CD14-positive monocyte (primary cell): ENCODE measurements at regions not wholly inside any gene's neighbourhood (a gene's known extent, or its start where the extent isn't known, plus 50 kb on each side); places are given as distances from the start of the nearest gene placed in this dataset.

ENCODE experiments used
- DNase-seq, 3 donors: peaks; one replicate each; pipeline ENCODE4 v3.0.0-alpha.2; 2011 to 2022
- H2AFZ ChIP-seq: 2 replicates; pipeline ENCODE4 v1.6.0; 2012; ENCODE audit warnings: mild to moderate bottlenecking, low read depth, low read length, inconsistent platforms; ENCODE audit not compliant: insufficient read depth, poor library complexity, severe bottlenecking
- H3K27ac ChIP-seq, 2 donors: 1 replicate in 1 of 2; 2 replicates in 1 of 2; pipeline ENCODE4 v1.5.1; 2012 to 2013; ENCODE audit warnings: low read length in 2 of 2, control low read depth in 1 of 2, inconsistent platforms in 1 of 2, low read depth in 1 of 2, mild to moderate bottlenecking in 1 of 2
- H3K27me3 ChIP-seq, 2 donors: one replicate each; pipeline versions ENCODE4 v1.6.0 to v1.6.1; 2011 to 2013; ENCODE audit warnings: low read length in 2 of 2; ENCODE audit not compliant: control insufficient read depth in 2 of 2, insufficient read depth in 2 of 2
- H3K36me3 ChIP-seq, 2 donors: replicated peaks in 1 of 2; 1 replicate in 1 of 2; 2 replicates in 1 of 2; pipeline versions ENCODE4 v1.5.1 to v1.6.1; 2012 to 2013; ENCODE audit warnings: low read length in 2 of 2, control low read depth in 1 of 2, inconsistent platforms in 1 of 2, mild to moderate bottlenecking in 1 of 2; ENCODE audit not compliant: insufficient read depth in 2 of 2, control insufficient read depth in 1 of 2
- H3K4me1 ChIP-seq, 2 donors: 1 replicate in 1 of 2; 2 replicates in 1 of 2; pipeline versions ENCODE4 v1.5.1 to v1.6.1; 2012 to 2013; ENCODE audit warnings: low read length in 2 of 2, control low read depth in 1 of 2, inconsistent platforms in 1 of 2, mild to moderate bottlenecking in 1 of 2, moderate library complexity in 1 of 2; ENCODE audit not compliant: insufficient read depth in 2 of 2, control insufficient read depth in 1 of 2
- H3K4me2 ChIP-seq: replicated peaks from 2 replicates; pipeline ENCODE3; 2012; ENCODE audit warnings: low read length, moderate library complexity, mild to moderate bottlenecking; ENCODE audit not compliant: poor library complexity, severe bottlenecking; ENCODE audit errors: extremely low read depth
- H3K4me3 ChIP-seq, 3 experiments: fragments of 200-600 bp in 1 of 3; sonication (generic) in 1 of 3; replicated peaks in 1 of 3; 1 replicate in 2 of 3; 2 replicates in 1 of 3; pipeline ENCODE4 v1.5.1; 2011 to 2013; ENCODE audit warnings: low read length in 3 of 3, mild to moderate bottlenecking in 3 of 3, control low read depth in 2 of 3, low read depth in 2 of 3, inconsistent platforms in 1 of 3, moderate library complexity in 1 of 3
- H3K79me2 ChIP-seq: 2 replicates; pipeline ENCODE4 v1.6.0; 2012; ENCODE audit warnings: mild to moderate bottlenecking, control low read depth, inconsistent platforms, low read length, moderate library complexity; ENCODE audit not compliant: insufficient read depth
- H3K9ac ChIP-seq: 2 replicates; pipeline ENCODE4 v1.6.0; 2017; ENCODE audit warnings: low read length, mild to moderate bottlenecking; ENCODE audit not compliant: insufficient read depth, poor library complexity, severe bottlenecking
- H3K9me3 ChIP-seq, 2 donors: replicated peaks in 1 of 2; 1 replicate in 1 of 2; 2 replicates in 1 of 2; pipeline versions ENCODE4 v1.5.1 to v1.6.1; 2012 to 2013; ENCODE audit warnings: low read length in 2 of 2, control low read depth in 1 of 2; ENCODE audit not compliant: control insufficient read depth in 1 of 2, insufficient read depth in 1 of 2
- H4K20me1 ChIP-seq: 2 replicates; pipeline ENCODE4 v1.6.0; 2012; ENCODE audit warnings: mild to moderate bottlenecking, low read length, control low read depth, moderate library complexity; ENCODE audit not compliant: insufficient read depth
- H3K27ac Mint-ChIP-seq, 7 donors: one replicate each; pipeline ENCODE4 v1.8.0; 2020; ENCODE audit warnings: mild to moderate bottlenecking in 7 of 7, mixed read lengths in 7 of 7, moderate library complexity in 6 of 7, inconsistent platforms in 2 of 7
- H3K27me3 Mint-ChIP-seq, 3 donors: one replicate each; pipeline ENCODE4 v1.8.0; 2021 to 2022; ENCODE audit warnings: low read depth in 3 of 3, mild to moderate bottlenecking in 3 of 3, mixed read lengths in 3 of 3, moderate library complexity in 3 of 3, inconsistent platforms in 1 of 3
- H3K36me3 Mint-ChIP-seq, 2 donors: one replicate each; pipeline ENCODE4 v1.8.0; 2020; ENCODE audit warnings: mixed read lengths in 2 of 2, inconsistent platforms in 1 of 2, mild to moderate bottlenecking in 1 of 2
- H3K4me1 Mint-ChIP-seq: one replicate; pipeline ENCODE4 v1.8.0; 2020; ENCODE audit warnings: mild to moderate bottlenecking, mixed read lengths
- H3K4me3 Mint-ChIP-seq, 2 donors: one replicate each; pipeline ENCODE4 v1.8.0; 2020; ENCODE audit warnings: mild to moderate bottlenecking in 2 of 2, mixed read lengths in 2 of 2, moderate library complexity in 1 of 2
- H3K9me3 Mint-ChIP-seq, 7 donors: one replicate each; pipeline ENCODE4 v1.8.0; 2020 to 2022; ENCODE audit warnings: mixed read lengths in 7 of 7, mild to moderate bottlenecking in 6 of 7, moderate library complexity in 6 of 7, inconsistent platforms in 2 of 7
- WGBS: methylation state at CpG from one replicate; pipeline ENCODE4 v1.1.5; 2013; ENCODE audit warnings: missing lambda C conversion rate; ENCODE audit not compliant: insufficient coverage; 5-methylcytosine and 5-hydroxymethylcytosine counted together
- intact Hi-C, 2 donors: fragments of 100-400 bp; cut with micrococcal nuclease; formaldehyde crosslinking; loops; one replicate each; pipeline versions ENCODE4 v1.15.0 to v1.15.1; 2023
- TF ChIP-seq, protein P1 (sequence below): fragments of 200-600 bp; IDR thresholded peaks from one replicate; pipeline ENCODE4 v1.8.0; 2022; ENCODE audit warnings: antibody characterized with exemption, mild to moderate bottlenecking

DNA sequence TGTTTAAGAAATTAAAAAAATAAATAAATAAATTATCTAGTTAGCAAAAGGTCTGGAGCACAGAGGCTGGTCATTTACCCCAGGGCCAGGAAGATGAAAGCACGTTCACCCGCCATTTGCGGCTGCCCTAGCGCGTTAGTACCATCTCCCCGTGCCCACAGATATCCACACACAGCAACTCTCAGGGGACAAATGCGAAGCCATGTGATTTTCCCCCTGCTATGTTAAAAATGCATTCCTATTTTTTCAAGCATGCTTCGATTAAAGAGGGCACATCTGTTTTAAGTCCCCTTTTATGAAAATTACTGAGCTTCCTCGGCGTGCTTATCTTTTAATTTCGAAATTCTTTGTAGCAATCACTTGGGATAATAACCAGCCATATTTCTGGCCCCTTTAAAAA lies 56.9 kb upstream of the PIWIL1 start:
- no peaks in the 10 kb centered on the region for H3K36me3 Mint-ChIP-seq
- no peaks in the 10 kb centered on the region for H4K20me1 ChIP-seq
- no peak overlapping the region for H3K27ac Mint-ChIP-seq
- H3K79me2 ChIP-seq: no peaks in the 10 kb centered on the region
- H3K27me3 Mint-ChIP-seq: peaks cover 0 to 1% (median 1%) of the 10 kb centered on the region in 3 donors
- peaks cover 5 to 12% (median 9%) of the 10 kb centered on the region in 7 donors for H3K9me3 Mint-ChIP-seq
- no peak overlapping the region for H3K4me2 ChIP-seq
- no peaks in the 10 kb centered on the region for H3K27me3 ChIP-seq
- no peak overlapping the region for H3K27ac ChIP-seq
- no peak overlapping the region for H3K9ac ChIP-seq
- H3K4me3 Mint-ChIP-seq: no peak overlapping the region
- peaks cover 4% of the 10 kb centered on the region for H3K4me1 Mint-ChIP-seq
- intact Hi-C loops: no loop called here
- H3K4me3 ChIP-seq: no peak overlapping the region
- TF ChIP-seq, protein P1, sequence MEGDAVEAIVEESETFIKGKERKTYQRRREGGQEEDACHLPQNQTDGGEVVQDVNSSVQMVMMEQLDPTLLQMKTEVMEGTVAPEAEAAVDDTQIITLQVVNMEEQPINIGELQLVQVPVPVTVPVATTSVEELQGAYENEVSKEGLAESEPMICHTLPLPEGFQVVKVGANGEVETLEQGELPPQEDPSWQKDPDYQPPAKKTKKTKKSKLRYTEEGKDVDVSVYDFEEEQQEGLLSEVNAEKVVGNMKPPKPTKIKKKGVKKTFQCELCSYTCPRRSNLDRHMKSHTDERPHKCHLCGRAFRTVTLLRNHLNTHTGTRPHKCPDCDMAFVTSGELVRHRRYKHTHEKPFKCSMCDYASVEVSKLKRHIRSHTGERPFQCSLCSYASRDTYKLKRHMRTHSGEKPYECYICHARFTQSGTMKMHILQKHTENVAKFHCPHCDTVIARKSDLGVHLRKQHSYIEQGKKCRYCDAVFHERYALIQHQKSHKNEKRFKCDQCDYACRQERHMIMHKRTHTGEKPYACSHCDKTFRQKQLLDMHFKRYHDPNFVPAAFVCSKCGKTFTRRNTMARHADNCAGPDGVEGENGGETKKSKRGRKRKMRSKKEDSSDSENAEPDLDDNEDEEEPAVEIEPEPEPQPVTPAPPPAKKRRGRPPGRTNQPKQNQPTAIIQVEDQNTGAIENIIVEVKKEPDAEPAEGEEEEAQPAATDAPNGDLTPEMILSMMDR: no peak
- no peak overlapping the region for H2AFZ ChIP-seq
- H3K4me1 ChIP-seq: no peaks in the 10 kb centered on the region
- peaks cover 3 to 8% of the 10 kb centered on the region in 2 donors for H3K9me3 ChIP-seq
- 92% methylated on average over 7 of the region's 11 CpGs for WGBS
- DNase-seq: no peak
- H3K36me3 ChIP-seq: no peaks in the 10 kb centered on the region

DNA sequence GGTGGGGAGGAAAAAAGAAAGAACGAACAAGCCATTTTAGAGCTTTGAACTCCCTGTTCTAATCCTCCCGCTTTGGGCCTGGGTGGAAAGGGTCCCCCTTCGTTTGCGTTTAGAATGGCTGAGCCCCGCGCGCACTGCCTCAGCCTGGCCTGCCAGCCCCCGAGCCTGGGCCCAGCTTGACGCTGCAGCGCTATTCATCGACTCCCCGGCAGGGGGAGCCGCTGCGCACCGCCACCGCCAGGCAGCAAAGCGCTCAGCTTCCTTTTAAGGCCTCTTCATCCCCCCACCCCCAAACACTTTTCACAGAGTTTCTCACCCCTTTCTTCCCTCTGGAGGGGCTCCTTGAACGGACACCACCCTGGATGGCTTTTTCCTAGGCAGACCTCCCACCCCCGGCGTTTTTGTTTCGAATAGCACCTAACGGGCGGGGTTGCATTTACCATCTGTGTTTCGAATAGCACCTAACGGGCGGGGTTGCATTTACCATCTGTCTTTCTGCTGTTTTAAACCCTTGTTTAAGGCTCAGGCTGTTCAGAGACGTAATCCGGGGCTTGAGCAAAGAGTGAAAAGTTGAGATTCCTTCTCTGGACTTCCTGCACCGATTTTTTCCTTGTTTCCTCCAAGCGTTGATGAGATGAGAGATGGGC lies 56.4 kb upstream of the PIWIL1 start:
- Mint-ChIP-seq H3K36me3 (no peaks in the 10 kb centered on the region), H3K27ac (no peak overlapping the region), H3K27me3 (peaks cover 0 to 1% (median 0%) of the 10 kb centered on the region in 3 donors), H3K4me3 (no peak overlapping the region), H3K4me1 (peaks cover 4% of the 10 kb centered on the region), H3K9me3 (peaks cover 5 to 13% (median 9%) of the 10 kb centered on the region in 7 donors)
- no peak overlapping the region for H3K9ac ChIP-seq
- no peaks in the 10 kb centered on the region for H4K20me1 ChIP-seq
- intact Hi-C loops: no loop called here
- H3K9me3 ChIP-seq: peaks cover 3 to 8% of the 10 kb centered on the region in 2 donors
- no peak overlapping the region for H3K27ac ChIP-seq
- 43% methylated on average over 29 of the region's 30 CpGs for WGBS
- no peak overlapping the region for H3K4me3 ChIP-seq
- H3K4me1 ChIP-seq: no peaks in the 10 kb centered on the region
- no peaks in the 10 kb centered on the region for H3K27me3 ChIP-seq
- H3K79me2 ChIP-seq: no peaks in the 10 kb centered on the region
- H2AFZ ChIP-seq: no peak overlapping the region
- TF ChIP-seq, protein P1: peak; percentile 78
- peak in 1 of 3 donors; percentile 10 for DNase-seq
- no peak overlapping the region for H3K4me2 ChIP-seq
- H3K36me3 ChIP-seq: no peaks in the 10 kb centered on the region
